GM13976 (cell line): ENCODE measurements at regions not wholly inside any gene's neighbourhood (a gene's known extent, or its start where the extent isn't known, plus 50 kb on each side); places are given as distances from the start of the nearest gene placed in this dataset.

Experiments
- DNase-seq: peaks from one replicate; pipeline ENCODE4 v3.0.0; 2012; ENCODE audit warnings: low spot score
- in situ Hi-C: fragments of 300-500 bp; cut with MboI; formaldehyde crosslinking; loops from one replicate; pipeline ENCODE4 v1.12.0; 2022; ENCODE audit warnings: low sequenced_read_pairs, mixed read lengths, inconsistent platforms; ENCODE audit not compliant: unreplicated experiment
- TF ChIP-seq, protein P1 (sequence below): IDR thresholded peaks from 2 replicates; pipeline ENCODE4 v1.5.1; 2012; ENCODE audit warnings: borderline replicate concordance, mild to moderate bottlenecking; ENCODE audit not compliant: insufficient read depth; ENCODE audit errors: extremely low read depth, missing control alignments, control extremely low read depth

DNA sequence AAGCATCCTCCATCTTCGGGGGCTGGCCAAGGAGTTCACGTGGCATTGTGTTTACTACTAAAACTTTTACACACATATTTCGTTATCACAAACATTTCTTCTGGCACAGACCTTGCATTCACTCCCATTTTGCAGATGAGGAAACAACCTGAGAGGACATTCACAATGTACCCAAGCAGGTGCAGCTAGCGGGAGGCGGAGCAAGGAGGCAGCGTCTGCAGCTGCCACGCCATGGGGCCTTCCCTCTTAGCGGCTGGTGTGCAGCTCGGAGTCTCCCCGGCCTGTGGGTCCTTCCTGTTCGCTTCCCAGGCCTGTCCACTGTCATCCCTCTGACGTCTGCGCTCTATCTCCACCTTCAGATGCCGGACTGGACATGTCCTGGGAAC is 807.8 kb downstream of the TBC1D22A start:
- TF ChIP-seq, protein P1, sequence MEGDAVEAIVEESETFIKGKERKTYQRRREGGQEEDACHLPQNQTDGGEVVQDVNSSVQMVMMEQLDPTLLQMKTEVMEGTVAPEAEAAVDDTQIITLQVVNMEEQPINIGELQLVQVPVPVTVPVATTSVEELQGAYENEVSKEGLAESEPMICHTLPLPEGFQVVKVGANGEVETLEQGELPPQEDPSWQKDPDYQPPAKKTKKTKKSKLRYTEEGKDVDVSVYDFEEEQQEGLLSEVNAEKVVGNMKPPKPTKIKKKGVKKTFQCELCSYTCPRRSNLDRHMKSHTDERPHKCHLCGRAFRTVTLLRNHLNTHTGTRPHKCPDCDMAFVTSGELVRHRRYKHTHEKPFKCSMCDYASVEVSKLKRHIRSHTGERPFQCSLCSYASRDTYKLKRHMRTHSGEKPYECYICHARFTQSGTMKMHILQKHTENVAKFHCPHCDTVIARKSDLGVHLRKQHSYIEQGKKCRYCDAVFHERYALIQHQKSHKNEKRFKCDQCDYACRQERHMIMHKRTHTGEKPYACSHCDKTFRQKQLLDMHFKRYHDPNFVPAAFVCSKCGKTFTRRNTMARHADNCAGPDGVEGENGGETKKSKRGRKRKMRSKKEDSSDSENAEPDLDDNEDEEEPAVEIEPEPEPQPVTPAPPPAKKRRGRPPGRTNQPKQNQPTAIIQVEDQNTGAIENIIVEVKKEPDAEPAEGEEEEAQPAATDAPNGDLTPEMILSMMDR: no peak
- in situ Hi-C loops: no loop called here
- no peak for DNase-seq

GRCh38 chr22:47569389-47570299 is 807.2 kb downstream of the TBC1D22A start:
- DNase-seq: no peak
- TF ChIP-seq, protein P1: no peak
- in situ Hi-C loops: no loop called here

DNA sequence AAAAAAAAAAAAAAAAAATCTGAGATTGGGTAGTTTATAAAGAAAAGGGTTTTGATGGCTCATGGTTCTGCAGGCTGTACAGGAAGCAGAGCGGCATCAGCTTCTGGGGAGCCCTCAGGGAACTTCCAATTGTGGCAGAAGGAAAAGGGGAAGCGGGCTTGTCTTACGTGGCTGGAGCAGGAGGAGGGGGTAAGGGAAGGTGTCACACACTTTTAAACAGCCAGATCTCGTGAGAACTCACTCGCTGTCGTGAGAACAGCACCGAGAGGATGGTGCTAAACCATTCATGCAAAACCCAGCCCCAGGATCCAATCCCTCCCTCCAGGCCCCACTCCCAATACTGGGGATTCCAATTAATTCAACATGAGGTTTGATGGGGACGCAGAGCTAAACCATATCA is 806.2 kb downstream of the TBC1D22A start:
- in situ Hi-C loops: no loop called here

DNA sequence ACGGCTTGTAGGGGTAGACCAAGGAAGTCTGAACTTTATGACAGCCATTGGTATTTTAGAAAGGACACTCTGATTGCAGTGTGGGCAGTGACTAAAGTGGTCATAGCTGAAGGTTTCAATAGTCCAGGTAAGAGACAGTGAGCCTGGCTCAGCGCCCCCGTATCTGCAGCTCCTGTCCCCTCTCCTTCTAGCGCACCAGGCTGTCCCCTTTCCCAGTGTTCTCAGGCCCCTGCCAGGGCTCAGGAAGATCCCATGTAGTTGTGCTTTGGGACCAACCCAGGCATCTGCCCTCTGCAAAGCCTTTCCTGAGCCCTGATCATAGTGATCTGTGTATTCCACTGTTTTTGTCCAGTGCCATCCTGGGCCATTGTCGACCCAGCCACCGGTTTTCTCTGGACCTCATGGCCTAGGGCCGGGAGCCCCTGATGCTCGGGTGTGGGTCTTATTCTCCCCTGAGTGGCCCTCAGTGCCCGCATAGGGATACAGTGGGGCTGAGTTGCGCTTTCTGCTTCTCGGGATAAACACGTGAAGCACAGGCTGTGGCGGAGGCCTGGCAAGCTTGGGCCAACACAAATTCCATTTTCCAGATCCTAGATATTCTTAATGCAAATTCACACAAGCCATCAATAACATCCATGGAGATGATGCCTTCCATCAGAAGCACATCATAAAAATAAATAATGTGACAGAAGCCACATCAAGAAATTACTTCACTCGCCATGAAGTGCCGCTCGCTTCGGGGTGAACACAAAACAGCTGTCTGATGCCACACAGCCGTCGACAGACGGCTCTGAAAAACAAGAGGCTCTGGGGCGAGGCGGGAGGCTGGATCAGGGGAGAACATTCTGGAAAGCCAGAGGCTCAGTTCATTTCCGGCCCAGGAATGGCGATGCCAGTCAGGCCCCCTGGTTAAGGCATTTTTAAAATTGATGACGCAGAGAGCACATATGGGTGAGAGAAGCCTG is 805.0 kb downstream of the TBC1D22A start:
- in situ Hi-C loops: no loop called here
- DNase-seq: no peak
- TF ChIP-seq, protein P1: no peak

More for the DNA sequence above, 806.2 kb downstream of the TBC1D22A start:
- DNase-seq: no peak
- TF ChIP-seq, protein P1: no peak

DNA sequence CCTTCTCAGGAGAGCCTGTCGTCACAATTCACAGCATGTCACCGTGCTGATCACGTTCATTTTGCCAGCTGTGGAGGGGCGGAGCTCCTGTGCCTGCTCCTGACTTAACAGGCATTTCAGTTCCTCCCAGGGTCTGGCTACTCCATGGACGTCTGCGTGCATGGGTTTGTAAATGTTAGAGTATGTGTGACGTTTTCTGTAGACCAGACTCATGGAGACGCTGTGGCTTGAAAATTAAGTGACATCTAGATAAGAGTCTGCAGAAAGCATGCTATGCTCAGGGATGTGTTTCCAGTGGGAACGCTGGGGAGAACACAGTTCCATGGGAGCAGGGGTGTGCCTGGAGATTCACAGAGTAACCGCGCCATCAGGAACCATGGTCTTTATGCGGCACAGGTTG is 804.0 kb downstream of the TBC1D22A start:
- TF ChIP-seq, protein P1: no peak
- in situ Hi-C loops: no loop called here
- DNase-seq: no peak

- DNase-seq: no peak
- in situ Hi-C loops: no loop called here
- TF ChIP-seq, protein P1: no peak
These were observed 803.2 kb downstream of the TBC1D22A start for GRCh38 chr22:47565607-47566006.
